ENCODE measurements at regions not wholly inside any gene's neighbourhood (a gene's known extent, or its start where the extent isn't known, plus 50 kb on each side); places are given as distances from the start of the nearest gene placed in this dataset.

- no peaks in the 10 kb centered on the region for H3K36me3 ChIP-seq (ENCODE audit: control insufficient read depth in 4 of 4, insufficient read depth in 3 of 4, low read depth in 1 of 4, low read length in 3 of 4)
- peaks cover 0 to 3% (median under 1%) of the 10 kb centered on the region in 4 donors for H3K9me3 ChIP-seq (ENCODE audit: control insufficient read depth in 4 of 4, low read length in 3 of 4)
- H3K27ac ChIP-seq (ENCODE audit: low read depth in 1 of 2, low read length in 2 of 2) = no peak overlapping the region
- no peak for DNase-seq (ENCODE audit: low spot score)
- WGBS = 77% methylated on average over 1 of the region's 1 CpG
- TF ChIP-seq FOXA1 (IDR thresholded peaks at IDR 0.05) = no peak
- no peak for TF ChIP-seq MAX (IDR thresholded peaks at IDR 0.05)
- no peak for TF ChIP-seq HNF4A (conservative IDR thresholded peaks at IDR 0.05)
- no peak for TF ChIP-seq RXRA (IDR thresholded peaks at IDR 0.05)
- TF ChIP-seq NR2F2 (IDR thresholded peaks at IDR 0.05) = no peak
- TF ChIP-seq HNF4G (IDR thresholded peaks at IDR 0.05) = no peak
- TF ChIP-seq ZBTB33 (IDR thresholded peaks at IDR 0.05) = no peak
- TF ChIP-seq RAD21 (IDR thresholded peaks at IDR 0.05) = no peak
- TF ChIP-seq TAF1 (conservative IDR thresholded peaks at IDR 0.05) = no peak
- TF ChIP-seq JUND (IDR thresholded peaks at IDR 0.05) = no peak
- TF ChIP-seq GABPA (IDR thresholded peaks at IDR 0.05 in 1 of 2, conservative IDR thresholded peaks at IDR 0.05 in 1 of 2) = no peak
- TF ChIP-seq ATF3 (IDR thresholded peaks at IDR 0.05) = no peak
- no peak for TF ChIP-seq FOXA2 (IDR thresholded peaks at IDR 0.05)
- H3K4me1 ChIP-seq (ENCODE audit: control insufficient read depth in 4 of 4, insufficient read depth in 4 of 4, low read length in 3 of 4) = no peaks in the 10 kb centered on the region
- H3K27me3 ChIP-seq (ENCODE audit: control insufficient read depth in 4 of 4, insufficient read depth in 4 of 4, low read length in 3 of 4) = no peaks in the 10 kb centered on the region
- H3K4me3 ChIP-seq (ENCODE audit: low read depth in 1 of 3, low read length in 3 of 3) = no peak overlapping the region
- H3K9ac ChIP-seq (ENCODE audit: low read depth in 1 of 2, low read length in 2 of 2) = no peak overlapping the region
These were observed 155.7 kb upstream of the ZNF462 start for GRCh38 chr9:106707291-106707690.

- no peak overlapping the region for H3K9ac ChIP-seq (ENCODE audit: low read depth in 1 of 2, low read length in 2 of 2)
- 73% methylated on average over 13 of the region's 13 CpGs for WGBS
- no peak for DNase-seq (ENCODE audit: low spot score)
- H3K9me3 ChIP-seq (ENCODE audit: control insufficient read depth in 4 of 4, low read length in 3 of 4) = peaks cover 0 to 2% (median under 1%) of the 10 kb centered on the region in 4 donors
- H3K4me3 ChIP-seq (ENCODE audit: low read depth in 1 of 3, low read length in 3 of 3) = no peak overlapping the region
- no peaks in the 10 kb centered on the region for H3K36me3 ChIP-seq (ENCODE audit: control insufficient read depth in 4 of 4, insufficient read depth in 3 of 4, low read depth in 1 of 4, low read length in 3 of 4)
- H3K4me1 ChIP-seq (ENCODE audit: control insufficient read depth in 4 of 4, insufficient read depth in 4 of 4, low read length in 3 of 4) = no peaks in the 10 kb centered on the region
- no peak overlapping the region for H3K27ac ChIP-seq (ENCODE audit: low read depth in 1 of 2, low read length in 2 of 2)
- no peak for TF ChIP-seq NR2F2 (IDR thresholded peaks at IDR 0.05)
- TF ChIP-seq HNF4A (conservative IDR thresholded peaks at IDR 0.05) = no peak
- TF ChIP-seq RXRA (IDR thresholded peaks at IDR 0.05) = no peak
- no peak for TF ChIP-seq SP1 (IDR thresholded peaks at IDR 0.05)
- no peak for TF ChIP-seq HNF4G (IDR thresholded peaks at IDR 0.05)
- TF ChIP-seq JUND (IDR thresholded peaks at IDR 0.05) = no peak
- TF ChIP-seq RAD21 (IDR thresholded peaks at IDR 0.05) = no peak
- TF ChIP-seq TAF1 (conservative IDR thresholded peaks at IDR 0.05) = no peak
- no peak for TF ChIP-seq YY1 (IDR thresholded peaks at IDR 0.05)
- TF ChIP-seq ZBTB33 (IDR thresholded peaks at IDR 0.05) = no peak
- no peaks in the 10 kb centered on the region for H3K27me3 ChIP-seq (ENCODE audit: control insufficient read depth in 4 of 4, insufficient read depth in 4 of 4, low read length in 3 of 4)
These were observed 155.1 kb upstream of the ZNF462 start for GRCh38 chr9:106707738-106708474.

All from liver (tissue), 7 donors.